Hepatocyte (in vitro differentiated cells): ENCODE measurements at regions not wholly inside any gene's neighbourhood (a gene's known extent, or its start where the extent isn't known, plus 50 kb on each side); places are given as distances from the start of the nearest gene placed in this dataset.

ENCODE experiments used
- DNase-seq: peaks from one replicate; pipeline ENCODE4 v3.0.0-alpha.2; 2016; ENCODE audit warnings: low spot score
- H2AFZ ChIP-seq: fragments of 200-600 bp; sonication (generic); 2 replicates; pipeline ENCODE4 v1.6.0; 2016; ENCODE audit warnings: antibody characterized with exemption, mild to moderate bottlenecking
- H3K27ac ChIP-seq: fragments of 200-600 bp; sonication (generic); 2 replicates; pipeline ENCODE4 v1.5.1; 2016; ENCODE audit warnings: mild to moderate bottlenecking
- H3K27me3 ChIP-seq: fragments of 200-600 bp; sonication (generic); 2 replicates; pipeline ENCODE4 v1.6.1; 2016
- H3K36me3 ChIP-seq: fragments of 200-600 bp; sonication (generic); replicated peaks from 2 replicates; pipeline ENCODE4 v1.5.1; 2016; ENCODE audit warnings: low read depth; ENCODE audit not compliant: insufficient read depth
- H3K4me1 ChIP-seq: fragments of 200-600 bp; sonication (generic); 2 replicates; pipeline ENCODE4 v1.5.1; 2016; ENCODE audit warnings: mild to moderate bottlenecking, moderate library complexity; ENCODE audit not compliant: insufficient read depth
- H3K4me2 ChIP-seq: fragments of 200-600 bp; sonication (generic); 2 replicates; pipeline ENCODE4 v1.6.0; 2016
- H3K4me3 ChIP-seq: fragments of 200-600 bp; sonication (generic); 2 replicates; pipeline ENCODE4 v1.5.1; 2016; ENCODE audit warnings: mild to moderate bottlenecking
- H3K79me2 ChIP-seq: fragments of 200-600 bp; sonication (generic); 2 replicates; pipeline ENCODE4 v1.6.0; 2017; ENCODE audit warnings: mild to moderate bottlenecking
- H3K9me2 ChIP-seq: fragments of 200-600 bp; sonication (generic); replicated peaks from 2 replicates; pipeline ENCODE4 v1.6.0; 2017; ENCODE audit warnings: mild to moderate bottlenecking; ENCODE audit not compliant: insufficient read depth
- H3K9me3 ChIP-seq: fragments of 200-600 bp; sonication (generic); 2 replicates; pipeline ENCODE4 v1.5.1; 2016; ENCODE audit warnings: low read depth, mild to moderate bottlenecking
- H4K20me1 ChIP-seq: fragments of 200-600 bp; sonication (generic); 2 replicates; pipeline ENCODE4 v1.6.0; 2016; ENCODE audit warnings: mild to moderate bottlenecking; ENCODE audit not compliant: insufficient read depth, poor library complexity, severe bottlenecking
- CTCF ChIP-seq: fragments of 200-600 bp; sonication (generic); IDR thresholded peaks from 2 replicates; pipeline ENCODE4 v1.5.1; 2016; ENCODE audit warnings: antibody characterized with exemption, mild to moderate bottlenecking; ENCODE audit not compliant: poor library complexity
- EZH2 ChIP-seq: fragments of 200-600 bp; sonication (generic); IDR thresholded peaks from 2 replicates; pipeline ENCODE4 v1.6.1; 2016; ENCODE audit warnings: antibody characterized with exemption, mild to moderate bottlenecking, borderline replicate concordance
- EZH2phosphoT487 ChIP-seq: fragments of 200-600 bp; sonication (generic); IDR thresholded peaks from one replicate; pipeline ENCODE4 v1.6.1; 2018; ENCODE audit warnings: antibody characterized with exemption, mild to moderate bottlenecking, low read depth, moderate library complexity; ENCODE audit not compliant: unreplicated experiment, severe bottlenecking
- WGBS: methylation state at CpG from one replicate; pipeline ENCODE4 v1.1.6; 2016; ENCODE audit warnings: low lambda C conversion rate; ENCODE audit errors: missing lambda C conversion rate; 5-methylcytosine and 5-hydroxymethylcytosine counted together

GRCh38 chr14:47833011-47833410, 157.6 kb upstream of the MDGA2 start:
- H3K9me3 ChIP-seq: no peaks in the 10 kb centered on the region
- H4K20me1 ChIP-seq: no peaks in the 10 kb centered on the region
- no peak overlapping the region for H2AFZ ChIP-seq
- H3K27me3 ChIP-seq: no peaks in the 10 kb centered on the region
- no peaks in the 10 kb centered on the region for H3K36me3 ChIP-seq
- TF ChIP-seq CTCF (no peak), EZH2 (no peak), EZH2phosphoT487 (no peak)
- no peak overlapping the region for H3K27ac ChIP-seq
- H3K4me1 ChIP-seq: no peaks in the 10 kb centered on the region
- no peak overlapping the region for H3K4me2 ChIP-seq
- DNase-seq: no peak
- H3K4me3 ChIP-seq: no peak overlapping the region
- H3K9me2 ChIP-seq: no peaks in the 10 kb centered on the region
- H3K79me2 ChIP-seq: no peaks in the 10 kb centered on the region

- Histone ChIP-seq H3K4me3 (no peak overlapping the region), H2AFZ (no peak overlapping the region), H3K79me2 (no peaks in the 10 kb centered on the region), H3K27me3 (no peaks in the 10 kb centered on the region), H3K9me3 (no peaks in the 10 kb centered on the region), H4K20me1 (no peaks in the 10 kb centered on the region), H3K4me1 (no peaks in the 10 kb centered on the region), H3K27ac (no peak overlapping the region), H3K9me2 (no peaks in the 10 kb centered on the region), H3K36me3 (no peaks in the 10 kb centered on the region), H3K4me2 (no peak overlapping the region)
- no peak for DNase-seq
- 94% methylated on average over 2 of the region's 2 CpGs for WGBS
- TF ChIP-seq EZH2phosphoT487 (no peak), CTCF (no peak), EZH2 (no peak)
Observed at GRCh38 chr14:47826809-47827208, 151.4 kb upstream of the MDGA2 start.

- H3K9me3 ChIP-seq: no peaks in the 10 kb centered on the region
- H3K4me2 ChIP-seq: no peak overlapping the region
- H2AFZ ChIP-seq: no peak overlapping the region
- no peaks in the 10 kb centered on the region for H3K4me1 ChIP-seq
- no peaks in the 10 kb centered on the region for H4K20me1 ChIP-seq
- WGBS: 39% methylated on average over 1 of the region's 1 CpG
- H3K27me3 ChIP-seq: no peaks in the 10 kb centered on the region
- H3K27ac ChIP-seq: no peak overlapping the region
- H3K4me3 ChIP-seq: no peak overlapping the region
- no peak for DNase-seq
- H3K79me2 ChIP-seq: no peaks in the 10 kb centered on the region
- no peak for TF ChIP-seq CTCF
- no peak for TF ChIP-seq EZH2phosphoT487
- no peak for TF ChIP-seq EZH2
- no peaks in the 10 kb centered on the region for H3K9me2 ChIP-seq
- H3K36me3 ChIP-seq: no peaks in the 10 kb centered on the region
Observed at GRCh38 chr14:47822326-47822725, 146.9 kb upstream of the MDGA2 start.

GRCh38 chr14:47821135-47821534, 145.7 kb upstream of the MDGA2 start:
- no peak overlapping the region for H3K27ac ChIP-seq
- H3K4me2 ChIP-seq: no peak overlapping the region
- H3K36me3 ChIP-seq: no peaks in the 10 kb centered on the region
- no peak overlapping the region for H3K4me3 ChIP-seq
- no peaks in the 10 kb centered on the region for H4K20me1 ChIP-seq
- no peak overlapping the region for H2AFZ ChIP-seq
- no peak for DNase-seq
- H3K4me1 ChIP-seq: no peaks in the 10 kb centered on the region
- no peaks in the 10 kb centered on the region for H3K27me3 ChIP-seq
- TF ChIP-seq CTCF (no peak), EZH2phosphoT487 (no peak), EZH2 (no peak)
- WGBS: 90% methylated on average over 1 of the region's 1 CpG
- H3K79me2 ChIP-seq: no peaks in the 10 kb centered on the region
- no peaks in the 10 kb centered on the region for H3K9me2 ChIP-seq
- no peaks in the 10 kb centered on the region for H3K9me3 ChIP-seq
